Activated B cell treated with CpG ODN at 0.5 μM for 24 hours (primary cell): ENCODE measurements at regions not wholly inside any gene's neighbourhood (a gene's known extent, or its start where the extent isn't known, plus 50 kb on each side); places are given as distances from the start of the nearest gene placed in this dataset.

Experiments
- ATAC-seq: fragments of 200-7000 bp; cut with Tn5 transposase; one replicate; pipeline ENCODE4 v1.10.0; 2021; ENCODE audit warnings: low read depth, mild to moderate bottlenecking, moderate library complexity
- CTCF ChIA-PET: fragments of 350-600 bp; sonication (Branson Sonifier 250); formaldehyde crosslinking; loops from one replicate; lab custom pipeline; 2021; ENCODE audit warnings: antibody characterized with exemption; lab: Charles Lee
- POLR2A ChIA-PET: fragments of 350-600 bp; sonication (Branson Sonifier 250); formaldehyde crosslinking; loops from one replicate; lab custom pipeline; 2021; ENCODE audit warnings: antibody characterized with exemption; lab: Charles Lee
- DNase-seq: peaks from one replicate; pipeline ENCODE4 v3.0.0; 2022
- H3K27ac Mint-ChIP-seq: one replicate; pipeline ENCODE4 v1.8.0; 2020; ENCODE audit warnings: mixed read lengths
- H3K27me3 Mint-ChIP-seq: one replicate; pipeline ENCODE4 v1.8.0; 2021; ENCODE audit warnings: mixed read lengths
- H3K36me3 Mint-ChIP-seq: one replicate; pipeline ENCODE4 v1.8.0; 2021; ENCODE audit warnings: low read depth, mixed read lengths
- H3K4me1 Mint-ChIP-seq: one replicate; pipeline ENCODE4 v1.8.0; 2021; ENCODE audit warnings: mixed read lengths
- H3K4me3 Mint-ChIP-seq: one replicate; pipeline ENCODE4 v1.8.0; 2020; ENCODE audit warnings: mild to moderate bottlenecking, mixed read lengths
- H3K9me3 Mint-ChIP-seq: one replicate; pipeline ENCODE4 v1.8.0; 2020; ENCODE audit warnings: mixed read lengths
- CTCF ChIP-seq: fragments of 200-600 bp; IDR thresholded peaks from one replicate; pipeline ENCODE4 v1.8.0; 2022; ENCODE audit warnings: antibody characterized with exemption, mild to moderate bottlenecking
- intact Hi-C: fragments of 100-400 bp; cut with micrococcal nuclease; formaldehyde crosslinking; loops from one replicate; pipeline ENCODE4 v1.15.1; 2024

- Mint-ChIP-seq H3K27me3 (no peaks in the 10 kb centered on the region), H3K27ac (no peak overlapping the region), H3K36me3 (no peaks in the 10 kb centered on the region), H3K4me3 (no peak overlapping the region), H3K9me3 (no peaks in the 10 kb centered on the region), H3K4me1 (no peaks in the 10 kb centered on the region)
- CTCF ChIA-PET = no interaction called here
- no peak for ATAC-seq
- POLR2A ChIA-PET = no interaction called here
- TF ChIP-seq CTCF = no peak
- intact Hi-C loops = no loop called here
- DNase-seq = no peak
Observed at GRCh38 chrX:155682834-155683233, 70.1 kb upstream of the TMLHE start.

- Mint-ChIP-seq H3K36me3 (no peaks in the 10 kb centered on the region), H3K27me3 (no peaks in the 10 kb centered on the region), H3K4me3 (no peak overlapping the region), H3K27ac (no peak overlapping the region), H3K4me1 (no peaks in the 10 kb centered on the region), H3K9me3 (no peaks in the 10 kb centered on the region)
- CTCF ChIA-PET = no interaction called here
- no peak for ATAC-seq
- no peak for TF ChIP-seq CTCF
- intact Hi-C loops = no loop called here
- DNase-seq = no peak
- POLR2A ChIA-PET = no interaction called here
Observed at GRCh38 chrX:155679715-155680114, 67.0 kb upstream of the TMLHE start.

- Mint-ChIP-seq H3K27me3 (no peaks in the 10 kb centered on the region), H3K4me3 (no peak overlapping the region), H3K9me3 (no peaks in the 10 kb centered on the region), H3K36me3 (no peaks in the 10 kb centered on the region), H3K4me1 (no peaks in the 10 kb centered on the region), H3K27ac (no peak overlapping the region)
- ATAC-seq (no peak), DNase-seq (no peak)
- ChIA-PET CTCF (no interaction called here), POLR2A (no interaction called here)
- intact Hi-C loops = no loop called here
- no peak for TF ChIP-seq CTCF
Observed at GRCh38 chrX:155673338-155673737, 60.6 kb upstream of the TMLHE start.

GRCh38 chrX:155666741-155667140 lies 54.0 kb upstream of the TMLHE start:
- Mint-ChIP-seq H3K27ac (no peak overlapping the region), H3K4me3 (no peak overlapping the region), H3K27me3 (peaks cover 2% of the 10 kb centered on the region), H3K4me1 (no peaks in the 10 kb centered on the region), H3K36me3 (no peaks in the 10 kb centered on the region), H3K9me3 (peaks cover 5% of the 10 kb centered on the region)
- ChIA-PET POLR2A (no interaction called here), CTCF (no interaction called here)
- ATAC-seq (no peak), DNase-seq (no peak)
- intact Hi-C loops = no loop called here
- TF ChIP-seq CTCF = no peak
